VCaP (cell line): ENCODE measurements at regions not wholly inside any gene's neighbourhood (a gene's known extent, or its start where the extent isn't known, plus 50 kb on each side); places are given as distances from the start of the nearest gene placed in this dataset.
A peak's percentile ranks its signal among the peaks of the same experiment; 100 is the strongest.

Experiments used
- H3K27ac ChIP-seq: fragments of 450-650 bp; 2 replicates; pipeline ENCODE4 v1.5.1; 2017
- TF ChIP-seq, protein P1 (sequence below): fragments of 450-650 bp; conservative IDR thresholded peaks from 2 replicates; pipeline ENCODE4 v1.5.1; 2017; ENCODE audit warnings: mild to moderate bottlenecking, moderate library complexity

DNA sequence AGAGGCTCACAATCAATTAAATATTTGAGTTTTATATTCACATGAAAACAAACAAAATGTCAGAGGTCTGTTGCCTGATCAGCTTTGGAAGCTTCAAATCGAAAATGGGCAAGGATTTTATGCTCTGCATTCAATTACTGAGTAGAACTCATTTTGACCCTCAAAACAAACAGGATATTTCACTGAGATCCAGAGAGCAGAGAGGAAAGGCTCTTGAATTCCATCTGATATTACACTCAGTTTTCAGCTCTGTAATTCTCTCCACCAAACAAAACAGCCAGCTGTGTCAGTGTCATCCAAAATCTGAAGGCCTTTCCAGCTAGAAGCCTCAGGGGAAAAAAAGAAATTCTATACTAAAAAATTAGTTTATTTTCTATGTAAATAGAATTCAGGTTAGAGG lies 128.6 kb upstream of the FLRT2 start:
- H3K27ac ChIP-seq: no peak overlapping the region
- TF ChIP-seq, protein P1, sequence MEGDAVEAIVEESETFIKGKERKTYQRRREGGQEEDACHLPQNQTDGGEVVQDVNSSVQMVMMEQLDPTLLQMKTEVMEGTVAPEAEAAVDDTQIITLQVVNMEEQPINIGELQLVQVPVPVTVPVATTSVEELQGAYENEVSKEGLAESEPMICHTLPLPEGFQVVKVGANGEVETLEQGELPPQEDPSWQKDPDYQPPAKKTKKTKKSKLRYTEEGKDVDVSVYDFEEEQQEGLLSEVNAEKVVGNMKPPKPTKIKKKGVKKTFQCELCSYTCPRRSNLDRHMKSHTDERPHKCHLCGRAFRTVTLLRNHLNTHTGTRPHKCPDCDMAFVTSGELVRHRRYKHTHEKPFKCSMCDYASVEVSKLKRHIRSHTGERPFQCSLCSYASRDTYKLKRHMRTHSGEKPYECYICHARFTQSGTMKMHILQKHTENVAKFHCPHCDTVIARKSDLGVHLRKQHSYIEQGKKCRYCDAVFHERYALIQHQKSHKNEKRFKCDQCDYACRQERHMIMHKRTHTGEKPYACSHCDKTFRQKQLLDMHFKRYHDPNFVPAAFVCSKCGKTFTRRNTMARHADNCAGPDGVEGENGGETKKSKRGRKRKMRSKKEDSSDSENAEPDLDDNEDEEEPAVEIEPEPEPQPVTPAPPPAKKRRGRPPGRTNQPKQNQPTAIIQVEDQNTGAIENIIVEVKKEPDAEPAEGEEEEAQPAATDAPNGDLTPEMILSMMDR: no peak

DNA sequence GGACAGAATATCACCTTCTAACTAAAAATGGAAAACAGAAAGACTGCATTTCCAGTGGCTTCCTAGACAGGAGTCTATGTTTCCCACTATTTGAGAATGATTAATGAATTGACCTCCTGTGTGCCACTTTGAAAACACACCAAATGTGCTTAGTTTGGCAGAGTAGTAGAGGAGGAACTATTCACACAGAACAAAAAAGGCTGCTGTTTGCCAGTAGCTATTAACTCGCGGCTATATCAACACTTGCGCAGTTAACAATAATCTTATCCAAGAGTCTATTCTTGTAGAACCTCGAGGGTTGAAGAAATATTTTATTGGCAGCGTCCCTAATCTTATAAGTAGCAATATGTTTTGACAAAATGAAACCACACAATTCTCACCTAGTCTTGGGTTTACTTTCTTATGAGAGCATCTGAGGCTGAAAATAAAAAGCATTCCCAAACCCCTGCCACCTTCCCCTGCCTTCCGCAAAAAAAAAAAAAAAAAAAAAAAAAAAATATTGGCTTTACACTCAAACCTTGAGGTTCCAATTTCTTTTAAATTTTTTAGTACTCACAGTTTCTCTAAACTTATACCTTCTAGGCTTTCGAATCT lies 127.3 kb upstream of the FLRT2 start:
- TF ChIP-seq, protein P1: no peak
- H3K27ac ChIP-seq: no peak overlapping the region

DNA sequence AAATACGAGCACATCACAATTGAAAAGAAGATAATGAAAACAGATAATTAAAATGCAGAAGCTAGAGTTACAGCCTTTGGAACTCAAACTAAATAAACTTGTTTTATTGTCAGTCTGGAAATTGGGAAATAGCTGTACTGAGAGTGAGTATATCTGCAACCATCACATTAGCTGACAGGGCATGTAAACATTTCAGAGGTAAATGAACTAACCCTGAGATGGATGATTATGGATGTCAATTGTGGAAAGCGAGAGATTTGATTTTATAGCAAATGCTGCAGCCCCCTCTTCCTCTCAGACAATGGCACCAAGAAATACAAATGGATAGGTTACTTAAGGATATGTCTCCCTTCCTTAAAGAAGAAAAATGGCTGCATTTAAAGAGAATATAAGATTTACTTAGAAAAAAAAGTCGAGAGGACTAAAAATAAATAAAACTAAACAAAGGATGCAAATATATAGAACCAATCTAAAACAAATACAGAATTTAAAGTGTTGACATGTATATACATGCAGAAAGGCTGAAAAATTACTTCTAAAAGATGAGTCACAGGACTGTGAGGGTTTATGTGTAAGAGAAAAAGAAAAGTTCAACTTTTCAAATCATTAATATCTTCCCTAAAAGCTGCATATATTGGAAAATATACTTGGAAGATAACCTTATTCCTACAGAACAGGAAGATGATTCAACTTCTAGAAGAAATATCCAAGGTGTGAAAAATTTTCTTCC lies 120.3 kb upstream of the FLRT2 start:
- H3K27ac ChIP-seq: no peak overlapping the region
- TF ChIP-seq, protein P1: no peak

DNA sequence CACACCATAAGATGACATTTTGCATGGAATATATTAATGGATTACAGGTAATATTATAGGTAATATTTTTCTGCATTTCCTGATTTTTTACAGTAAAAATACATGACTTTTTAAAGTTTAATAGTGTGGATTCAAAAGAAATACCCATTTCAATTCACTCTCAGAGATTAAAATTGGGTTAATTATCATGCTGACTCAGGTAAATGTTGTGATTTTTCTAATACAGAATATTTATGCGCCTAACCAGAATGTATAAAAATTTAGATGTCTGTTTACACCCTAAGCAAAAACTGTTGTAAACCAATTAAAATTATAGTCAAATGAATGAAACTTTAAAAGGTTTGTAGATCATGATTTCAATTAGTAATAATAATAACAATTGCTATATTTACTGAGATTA lies 117.2 kb upstream of the FLRT2 start:
- H3K27ac ChIP-seq: no peak overlapping the region
- TF ChIP-seq, protein P1: no peak

DNA sequence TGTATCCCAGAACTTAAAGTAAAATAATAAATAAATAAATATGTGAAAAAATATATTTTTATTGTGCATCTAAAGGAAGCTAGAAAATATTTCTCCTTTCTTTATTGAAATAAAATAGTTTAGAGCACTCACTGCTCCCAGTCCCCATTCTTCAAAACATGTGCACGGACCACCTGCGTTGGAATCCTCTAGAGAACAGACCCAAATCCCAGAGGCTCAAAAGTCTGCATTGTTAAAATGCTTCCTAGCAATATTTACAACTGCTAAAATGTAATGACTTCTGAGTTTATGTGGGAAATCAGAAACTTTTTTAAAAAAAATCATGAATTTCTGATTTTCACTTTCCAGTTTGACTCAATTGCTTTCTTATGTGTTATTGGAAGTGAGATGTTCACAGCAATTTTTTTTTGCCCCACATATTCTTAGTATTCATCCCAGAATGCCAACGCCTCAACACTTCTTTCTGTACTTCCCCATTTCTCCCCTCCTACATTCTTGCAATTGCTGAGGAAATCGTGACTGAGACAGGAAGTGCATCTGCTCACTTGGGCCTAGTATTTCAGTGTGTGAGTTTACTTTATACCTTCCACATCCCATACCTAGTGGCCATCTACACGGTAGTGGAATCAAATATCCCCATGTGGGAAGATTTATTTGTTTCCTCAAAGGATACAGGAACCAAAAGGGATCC lies 116.0 kb upstream of the FLRT2 start:
- TF ChIP-seq, protein P1: no peak
- no peak overlapping the region for H3K27ac ChIP-seq

DNA sequence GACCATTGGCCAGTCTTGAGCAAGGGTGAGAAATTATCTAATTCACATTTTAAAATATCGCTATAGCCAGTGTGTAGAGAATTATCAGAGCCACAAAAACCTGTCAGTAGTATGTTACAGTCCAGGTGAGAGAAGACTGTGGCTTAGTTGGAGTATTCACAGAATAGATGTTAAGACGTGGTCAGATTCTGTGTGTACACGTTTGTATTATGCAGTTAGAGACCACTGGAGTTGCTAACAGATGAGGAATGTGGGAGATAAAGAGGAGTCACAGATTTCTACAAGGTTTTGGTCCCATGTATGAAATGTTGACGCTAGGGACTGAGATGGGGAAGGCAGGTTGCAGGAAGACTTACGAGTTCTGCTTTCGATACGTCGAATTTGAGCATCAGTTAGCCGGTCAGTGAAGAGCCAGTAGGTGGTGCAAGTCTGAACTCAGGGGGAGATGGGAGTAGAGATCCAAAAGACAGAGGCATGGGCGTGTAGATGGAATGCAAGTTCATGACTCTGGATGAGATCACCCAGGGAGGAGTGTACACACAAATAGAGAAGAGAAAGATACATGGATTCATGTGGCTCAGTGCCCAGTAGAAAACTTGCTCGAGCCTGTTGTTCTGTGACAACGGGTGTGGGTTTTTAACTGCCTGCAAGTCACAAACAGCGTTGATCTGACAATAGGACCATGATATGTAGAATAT lies 114.8 kb upstream of the FLRT2 start:
- TF ChIP-seq, protein P1: peak; percentile 26; the same call in 1 of the 2 replicates
- no peak overlapping the region for H3K27ac ChIP-seq

DNA sequence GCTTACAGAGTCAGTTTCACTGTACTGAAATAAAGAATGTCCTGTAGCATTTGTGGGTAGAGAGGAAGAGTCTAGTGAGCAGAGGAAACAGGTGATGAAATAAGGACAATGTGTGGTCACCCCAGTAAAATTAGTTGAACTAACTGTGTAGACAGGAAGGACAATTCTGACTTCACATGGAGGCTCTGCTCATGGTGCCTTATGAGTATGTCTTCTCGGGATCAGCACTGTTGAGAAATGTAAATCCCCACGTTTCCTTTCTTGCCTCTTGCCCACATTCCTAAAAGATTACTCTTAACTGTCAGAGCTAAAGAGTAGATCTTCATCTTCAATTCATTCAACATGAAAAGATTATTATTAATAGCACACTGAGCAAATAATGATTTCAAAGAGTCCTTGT lies 113.2 kb upstream of the FLRT2 start:
- TF ChIP-seq, protein P1: no peak
- H3K27ac ChIP-seq: no peak overlapping the region
